DND-41 (cell line): ENCODE measurements at regions not wholly inside any gene's neighbourhood (a gene's known extent, or its start where the extent isn't known, plus 50 kb on each side); places are given as distances from the start of the nearest gene placed in this dataset.

Experiments used
- ATAC-seq: fragments of 200-7000 bp; cut with Tn5 transposase; 3 replicates; pipeline ENCODE4 v1.9.1; 2021; ENCODE audit warnings: low read depth; ENCODE audit not compliant: insufficient read depth
- DNase-seq: peaks from one replicate; pipeline ENCODE4 v3.0.0-alpha.2; 2020
- H2AFZ ChIP-seq: 2 replicates; pipeline ENCODE4 v1.6.0; 2012; ENCODE audit warnings: low read depth, low read length
- H3K27ac ChIP-seq: 2 replicates; pipeline ENCODE4 v1.5.1; 2012; ENCODE audit warnings: low read length, inconsistent platforms
- H3K27me3 ChIP-seq: fragments of 200-600 bp; sonication (generic); 2 replicates; pipeline ENCODE4 v1.6.0; 2012; ENCODE audit warnings: low read length, mild to moderate bottlenecking, inconsistent platforms; ENCODE audit not compliant: insufficient read depth, poor library complexity
- H3K36me3 ChIP-seq: 2 replicates; pipeline ENCODE4 v1.5.1; 2012; ENCODE audit warnings: low read length, inconsistent platforms; ENCODE audit not compliant: insufficient read depth
- H3K4me1 ChIP-seq: 2 replicates; pipeline ENCODE4 v1.5.1; 2012; ENCODE audit warnings: mild to moderate bottlenecking, low read length; ENCODE audit not compliant: insufficient read depth
- H3K4me2 ChIP-seq: 2 replicates; pipeline ENCODE4 v1.6.0; 2012; ENCODE audit warnings: mild to moderate bottlenecking, moderate library complexity, low read length, inconsistent platforms; ENCODE audit not compliant: insufficient read depth
- H3K4me3 ChIP-seq, 2 experiments: fragments of 200-600 bp in 1 of 2; shearing (Covaris generic) in 1 of 2; 2 replicates each; pipeline ENCODE4 v1.5.1; 2012 to 2016; ENCODE audit warnings: inconsistent platforms in 2 of 2, low read length in 2 of 2, mild to moderate bottlenecking in 2 of 2, low read depth in 1 of 2, moderate library complexity in 1 of 2
- H3K79me2 ChIP-seq: 2 replicates; pipeline ENCODE4 v1.6.0; 2012; ENCODE audit warnings: low read length, inconsistent platforms; ENCODE audit not compliant: insufficient read depth
- H3K9ac ChIP-seq: 2 replicates; pipeline ENCODE4 v1.6.0; 2012; ENCODE audit warnings: low read depth, mild to moderate bottlenecking, inconsistent platforms, low read length, moderate library complexity
- H3K9me3 ChIP-seq: 2 replicates; pipeline ENCODE4 v1.5.1; 2012; ENCODE audit warnings: low read length, moderate library complexity, mild to moderate bottlenecking, inconsistent platforms; ENCODE audit not compliant: insufficient read depth, severe bottlenecking
- H4K20me1 ChIP-seq: 2 replicates; pipeline ENCODE4 v1.6.0; 2012; ENCODE audit warnings: low read length; ENCODE audit not compliant: insufficient read depth
- EZH2 ChIP-seq: IDR thresholded peaks from 3 replicates; pipeline ENCODE4 v1.6.1; 2012; ENCODE audit warnings: borderline replicate concordance, low read depth, mild to moderate bottlenecking, moderate library complexity, low read length, inconsistent platforms; ENCODE audit not compliant: severe bottlenecking
- TF ChIP-seq, protein P1 (sequence below): IDR thresholded peaks from 2 replicates; pipeline ENCODE4 v1.5.1; 2012; ENCODE audit warnings: borderline replicate concordance, low read length, moderate library complexity, mild to moderate bottlenecking; ENCODE audit not compliant: poor library complexity, severe bottlenecking; ENCODE audit errors: extremely low read depth

DNA sequence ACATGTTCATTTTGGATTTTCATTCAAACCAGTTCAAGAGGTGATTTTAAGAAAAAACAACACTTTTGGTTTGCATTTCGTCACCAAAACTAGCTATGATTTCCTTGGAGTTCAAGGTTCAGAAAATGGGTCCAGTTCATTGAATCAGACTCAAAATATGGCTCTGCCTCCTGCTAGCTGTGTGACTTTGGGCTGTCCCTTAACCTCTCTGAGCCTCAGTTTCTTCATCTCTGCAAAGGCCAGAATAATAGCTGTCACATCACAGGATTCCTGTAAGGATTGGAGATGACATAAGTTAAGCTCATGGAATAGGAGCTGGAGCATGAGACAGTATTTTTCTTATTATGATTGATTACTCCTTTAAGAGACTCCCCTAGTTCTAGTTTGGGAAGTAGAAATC lies 147.8 kb upstream of the SMIM23 start:
- ATAC-seq (no peak), DNase-seq (no peak)
- Histone ChIP-seq H3K27me3 (peaks cover 14% of the 10 kb centered on the region), H3K27ac (no peak overlapping the region), H3K9me3 (no peaks in the 10 kb centered on the region), H3K9ac (no peak overlapping the region), H4K20me1 (no peaks in the 10 kb centered on the region), H3K4me3 (no peak overlapping the region), H3K4me2 (no peak overlapping the region), H3K36me3 (no peaks in the 10 kb centered on the region), H2AFZ (no peak overlapping the region), H3K79me2 (no peaks in the 10 kb centered on the region), H3K4me1 (no peaks in the 10 kb centered on the region)
- TF ChIP-seq, protein P1, sequence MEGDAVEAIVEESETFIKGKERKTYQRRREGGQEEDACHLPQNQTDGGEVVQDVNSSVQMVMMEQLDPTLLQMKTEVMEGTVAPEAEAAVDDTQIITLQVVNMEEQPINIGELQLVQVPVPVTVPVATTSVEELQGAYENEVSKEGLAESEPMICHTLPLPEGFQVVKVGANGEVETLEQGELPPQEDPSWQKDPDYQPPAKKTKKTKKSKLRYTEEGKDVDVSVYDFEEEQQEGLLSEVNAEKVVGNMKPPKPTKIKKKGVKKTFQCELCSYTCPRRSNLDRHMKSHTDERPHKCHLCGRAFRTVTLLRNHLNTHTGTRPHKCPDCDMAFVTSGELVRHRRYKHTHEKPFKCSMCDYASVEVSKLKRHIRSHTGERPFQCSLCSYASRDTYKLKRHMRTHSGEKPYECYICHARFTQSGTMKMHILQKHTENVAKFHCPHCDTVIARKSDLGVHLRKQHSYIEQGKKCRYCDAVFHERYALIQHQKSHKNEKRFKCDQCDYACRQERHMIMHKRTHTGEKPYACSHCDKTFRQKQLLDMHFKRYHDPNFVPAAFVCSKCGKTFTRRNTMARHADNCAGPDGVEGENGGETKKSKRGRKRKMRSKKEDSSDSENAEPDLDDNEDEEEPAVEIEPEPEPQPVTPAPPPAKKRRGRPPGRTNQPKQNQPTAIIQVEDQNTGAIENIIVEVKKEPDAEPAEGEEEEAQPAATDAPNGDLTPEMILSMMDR, result no peak
- TF ChIP-seq EZH2, result no peak

DNA sequence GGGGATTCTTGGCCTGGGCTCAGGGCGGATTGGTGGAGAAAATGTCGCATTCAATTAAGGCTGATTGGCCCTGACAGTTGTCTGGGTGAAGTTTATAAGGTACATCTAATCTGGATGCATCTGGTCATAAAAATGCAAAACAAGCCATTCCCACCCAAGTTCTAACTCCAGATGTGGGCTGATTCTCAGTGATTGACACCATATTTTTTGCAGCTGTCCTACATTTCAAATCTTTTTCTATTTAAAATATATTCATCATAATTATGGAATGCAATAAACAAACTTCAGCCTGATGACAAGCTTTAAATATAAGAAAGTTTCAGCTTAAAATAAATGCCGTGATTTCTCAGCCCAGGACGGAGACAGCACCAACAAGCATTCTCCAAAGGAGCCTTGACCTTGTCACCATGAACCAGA lies 146.4 kb upstream of the SMIM23 start:
- no peaks in the 10 kb centered on the region for H3K9me3 ChIP-seq
- peaks cover 14% of the 10 kb centered on the region for H3K27me3 ChIP-seq
- no peaks in the 10 kb centered on the region for H3K36me3 ChIP-seq
- DNase-seq (no peak), ATAC-seq (no peak)
- no peaks in the 10 kb centered on the region for H4K20me1 ChIP-seq
- H3K79me2 ChIP-seq, result no peaks in the 10 kb centered on the region
- H3K4me3 ChIP-seq, result no peak overlapping the region
- H3K9ac ChIP-seq, result no peak overlapping the region
- TF ChIP-seq, protein P1, result no peak
- no peak for TF ChIP-seq EZH2
- H3K27ac ChIP-seq, result no peak overlapping the region
- no peak overlapping the region for H3K4me2 ChIP-seq
- no peak overlapping the region for H2AFZ ChIP-seq
- H3K4me1 ChIP-seq, result no peaks in the 10 kb centered on the region

DNA sequence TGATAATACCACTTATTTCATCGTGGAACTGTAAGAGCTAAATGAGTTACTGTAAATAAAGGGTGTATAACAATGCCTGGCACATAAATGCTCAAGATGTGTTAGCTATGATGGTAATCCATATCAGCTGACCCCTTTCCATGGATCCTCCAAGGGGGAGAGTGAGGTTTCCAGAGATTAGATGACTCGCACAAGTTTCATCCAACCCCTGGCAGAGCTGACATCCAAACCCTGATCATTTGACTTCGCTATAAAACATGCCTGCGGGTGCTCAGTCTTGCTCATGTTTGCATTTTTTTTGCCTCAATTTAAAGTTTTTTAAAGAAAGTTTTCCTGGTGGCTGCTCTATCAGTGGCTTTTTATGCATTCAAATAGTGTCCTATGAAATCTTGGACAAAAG lies 145.7 kb upstream of the SMIM23 start:
- no peaks in the 10 kb centered on the region for H3K36me3 ChIP-seq
- no peak overlapping the region for H3K9ac ChIP-seq
- H3K4me1 ChIP-seq, result no peaks in the 10 kb centered on the region
- peaks cover 17% of the 10 kb centered on the region for H3K27me3 ChIP-seq
- no peak for ATAC-seq
- no peak overlapping the region for H3K4me2 ChIP-seq
- TF ChIP-seq EZH2, result no peak
- TF ChIP-seq, protein P1, result no peak
- H3K79me2 ChIP-seq, result no peaks in the 10 kb centered on the region
- no peak overlapping the region for H3K27ac ChIP-seq
- H3K9me3 ChIP-seq, result no peaks in the 10 kb centered on the region
- no peak for DNase-seq
- H3K4me3 ChIP-seq, result no peak overlapping the region
- no peak overlapping the region for H2AFZ ChIP-seq
- no peaks in the 10 kb centered on the region for H4K20me1 ChIP-seq

- no peak for DNase-seq
- no peaks in the 10 kb centered on the region for H3K9me3 ChIP-seq
Measured at GRCh38 chr5:171640480-171640879, 145.1 kb upstream of the SMIM23 start.

More at GRCh38 chr5:171640480-171640879, 145.1 kb upstream of the SMIM23 start:
- Histone ChIP-seq H2AFZ (no peak overlapping the region), H3K27me3 (peaks cover 21% of the 10 kb centered on the region), H3K4me2 (no peak overlapping the region), H3K27ac (no peak overlapping the region), H3K4me1 (no peaks in the 10 kb centered on the region), H3K9ac (no peak overlapping the region), H3K4me3 (no peak overlapping the region), H3K79me2 (no peaks in the 10 kb centered on the region), H4K20me1 (no peaks in the 10 kb centered on the region), H3K36me3 (no peaks in the 10 kb centered on the region)
- TF ChIP-seq, protein P1, result no peak
- no peak for TF ChIP-seq EZH2
- ATAC-seq, result no peak
